ENCODE measurements at regions not wholly inside any gene's neighbourhood (a gene's known extent, or its start where the extent isn't known, plus 50 kb on each side); places are given as distances from the start of the nearest gene placed in this dataset.
A peak's percentile ranks its signal among the peaks of the same experiment; 100 is the strongest.
"Not testable (repeated sequence)": the region's sequence is repeated elsewhere in the genome, so short reads cannot be mapped to it uniquely, and the experiment has no call there.

DNA sequence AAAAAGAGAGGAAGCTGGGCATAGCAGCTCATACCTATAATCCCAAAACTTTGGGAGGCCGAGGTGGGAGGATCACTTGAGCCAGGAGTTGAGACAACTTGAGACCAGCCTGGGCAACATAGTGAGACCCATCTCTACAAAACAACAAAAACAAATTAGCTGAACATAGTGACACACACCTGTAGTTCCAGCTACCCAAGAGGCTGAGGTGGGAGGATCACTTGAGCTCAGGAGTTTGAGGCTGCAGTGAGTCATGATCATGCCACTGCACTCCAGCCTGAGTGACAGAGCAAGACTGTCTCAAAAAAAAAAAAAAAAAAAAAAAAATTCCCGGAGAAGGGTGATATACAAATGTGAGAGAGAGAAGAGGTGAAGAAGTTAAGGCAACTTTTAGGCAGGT, 143.8 kb downstream of the GLUL start:
- Mint-ChIP-seq H3K27ac (peak overlapping the region; percentile 80), H3K4me3 (peak overlapping the region; percentile 43 to 55), H3K4me1 (ENCODE audit: low read depth) (peaks cover 39% of the 10 kb centered on the region)
- DNase-seq (peak; percentile 19 to 42), ATAC-seq (replicated peaks in 1 of 2) (peak; percentile 32 to 35)
- not testable (repeated sequence) for H3K27me3 Mint-ChIP-seq (ENCODE audit: low read depth); H3K9me3 Mint-ChIP-seq; H3K36me3 Mint-ChIP-seq (ENCODE audit: insufficient read depth in 2 of 2)

DNA sequence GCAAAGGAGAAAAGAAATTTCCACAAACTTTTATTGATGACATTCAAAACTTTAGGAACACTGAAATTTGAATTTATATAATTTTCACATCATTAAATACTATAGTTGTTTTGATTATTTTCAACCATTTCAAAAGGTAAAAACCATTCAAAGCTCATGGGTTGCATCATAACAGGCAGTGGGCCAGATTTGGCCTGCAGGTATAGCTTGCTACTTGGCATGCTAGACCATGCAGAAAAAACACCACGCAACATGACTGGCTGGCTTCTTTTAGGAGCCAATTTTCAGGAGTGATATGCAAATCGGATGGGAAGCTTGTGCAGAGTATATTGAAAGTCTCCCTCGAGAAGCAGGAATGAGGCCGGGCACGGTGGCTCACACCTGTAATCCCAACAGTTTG, 144.8 kb downstream of the GLUL start:
- H3K27ac Mint-ChIP-seq = no peak overlapping the region
- ATAC-seq (replicated peaks in 1 of 2) (no peak), DNase-seq (no peak)
- H3K4me1 Mint-ChIP-seq (ENCODE audit: low read depth) = peaks cover 39% of the 10 kb centered on the region
- H3K27me3 Mint-ChIP-seq (ENCODE audit: low read depth) = peaks cover 7% of the 10 kb centered on the region
- no peaks in the 10 kb centered on the region for H3K9me3 Mint-ChIP-seq
- H3K4me3 Mint-ChIP-seq = no peak overlapping the region
- H3K36me3 Mint-ChIP-seq (ENCODE audit: insufficient read depth in 2 of 2) = no peaks in the 10 kb centered on the region

DNA sequence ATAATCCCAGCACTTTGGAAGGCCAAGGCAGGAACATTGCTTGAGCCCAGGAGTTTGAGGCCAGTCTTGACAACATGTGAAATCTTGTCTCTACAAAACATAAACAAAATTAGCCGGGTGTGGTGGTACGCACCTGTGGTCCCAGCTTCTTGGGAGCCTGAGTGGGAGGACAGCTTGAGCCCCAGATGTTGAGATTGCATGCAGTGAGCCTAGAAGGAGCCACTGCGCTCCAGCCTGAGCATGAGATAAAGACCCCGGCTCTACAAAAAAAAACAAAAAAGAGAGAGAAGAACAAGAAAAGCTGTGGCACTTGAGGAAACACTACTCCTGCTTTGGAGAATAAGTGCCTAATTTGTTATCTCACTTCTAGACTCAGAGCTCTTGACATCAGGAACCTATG, 146.6 kb downstream of the GLUL start:
- no peaks in the 10 kb centered on the region for H3K9me3 Mint-ChIP-seq
- H3K4me1 Mint-ChIP-seq (ENCODE audit: low read depth) = peaks cover 37% of the 10 kb centered on the region
- no peaks in the 10 kb centered on the region for H3K36me3 Mint-ChIP-seq (ENCODE audit: insufficient read depth in 2 of 2)
- H3K27ac Mint-ChIP-seq = no peak overlapping the region
- no peak overlapping the region for H3K4me3 Mint-ChIP-seq
- peaks cover 15% of the 10 kb centered on the region for H3K27me3 Mint-ChIP-seq (ENCODE audit: low read depth)
- ATAC-seq (replicated peaks in 1 of 2) (no peak), DNase-seq (no peak)

DNA sequence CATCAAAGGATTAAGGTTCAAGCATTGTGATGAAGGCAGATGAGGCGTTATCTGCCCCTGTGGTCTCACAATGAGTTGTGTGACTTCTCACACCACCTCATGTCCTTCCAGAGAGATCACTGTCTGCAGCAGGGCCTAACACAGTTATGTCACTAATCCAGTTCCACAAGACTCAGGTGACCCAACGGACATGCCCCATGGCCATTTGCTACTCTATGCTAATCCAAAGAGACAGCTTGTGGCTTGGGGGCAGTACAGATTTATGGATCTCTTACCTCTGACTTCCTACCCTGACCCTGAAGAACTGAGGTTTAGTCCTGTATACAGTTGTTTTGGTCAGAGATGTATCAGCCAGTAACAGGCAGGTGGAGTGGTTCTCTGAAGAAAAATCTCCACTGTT, 147.1 kb downstream of the GLUL start:
- Mint-ChIP-seq H3K4me3 (no peak overlapping the region), H3K27me3 (ENCODE audit: low read depth) (peaks cover 15% of the 10 kb centered on the region), H3K27ac (no peak overlapping the region), H3K36me3 (ENCODE audit: insufficient read depth in 2 of 2) (no peaks in the 10 kb centered on the region), H3K9me3 (no peaks in the 10 kb centered on the region), H3K4me1 (ENCODE audit: low read depth) (peaks cover 31% of the 10 kb centered on the region)
- ATAC-seq (replicated peaks in 1 of 2) (no peak), DNase-seq (no peak)

DNA sequence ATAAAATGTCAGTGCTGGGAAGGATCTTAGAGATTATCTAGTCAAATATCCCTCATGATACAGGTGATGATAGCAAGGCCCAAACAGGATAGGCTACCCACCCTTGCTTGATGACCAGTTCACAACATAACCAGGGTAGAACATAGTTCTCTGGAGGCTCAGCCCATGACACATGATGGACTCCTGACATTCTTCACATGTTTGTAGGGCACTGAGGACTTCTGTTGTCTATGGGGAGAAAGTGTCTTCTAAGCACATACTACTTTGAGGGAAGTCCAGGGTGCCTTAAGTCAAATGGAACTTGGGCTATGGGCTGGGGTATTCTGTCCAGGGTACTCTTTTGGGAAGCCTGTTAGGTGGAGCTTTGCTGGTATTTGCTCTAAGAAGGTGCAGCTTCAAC, 148.9 kb downstream of the GLUL start:
- peaks cover 15% of the 10 kb centered on the region for H3K27me3 Mint-ChIP-seq (ENCODE audit: low read depth)
- H3K36me3 Mint-ChIP-seq (ENCODE audit: insufficient read depth in 2 of 2) = no peaks in the 10 kb centered on the region
- no peak for ATAC-seq (replicated peaks in 1 of 2)
- no peaks in the 10 kb centered on the region for H3K9me3 Mint-ChIP-seq
- no peak overlapping the region for H3K4me3 Mint-ChIP-seq
- peaks cover 13% of the 10 kb centered on the region for H3K4me1 Mint-ChIP-seq (ENCODE audit: low read depth)
- DNase-seq = no peak
- no peak overlapping the region for H3K27ac Mint-ChIP-seq

DNA sequence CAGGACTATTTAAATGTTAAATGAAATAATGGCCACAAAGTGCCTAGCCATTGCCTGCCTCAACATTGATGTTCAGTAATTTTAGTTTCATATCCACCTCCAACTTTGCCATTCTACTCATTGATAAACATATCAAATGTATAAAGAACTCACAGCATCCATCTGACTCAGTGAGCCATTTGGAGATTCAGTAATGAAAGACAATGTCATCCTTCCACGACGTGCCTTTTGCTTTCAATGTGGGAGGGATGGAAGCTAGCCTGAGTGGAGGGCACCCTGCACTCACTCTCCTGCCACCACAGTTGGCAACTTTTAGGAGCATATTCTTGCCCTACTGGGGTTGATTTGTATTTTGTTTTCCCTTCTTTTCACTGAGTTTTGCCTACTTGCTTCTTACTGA, 151.5 kb downstream of the GLUL start:
- H3K27ac Mint-ChIP-seq = no peak overlapping the region
- no peak for ATAC-seq (replicated peaks in 1 of 2)

DNA sequence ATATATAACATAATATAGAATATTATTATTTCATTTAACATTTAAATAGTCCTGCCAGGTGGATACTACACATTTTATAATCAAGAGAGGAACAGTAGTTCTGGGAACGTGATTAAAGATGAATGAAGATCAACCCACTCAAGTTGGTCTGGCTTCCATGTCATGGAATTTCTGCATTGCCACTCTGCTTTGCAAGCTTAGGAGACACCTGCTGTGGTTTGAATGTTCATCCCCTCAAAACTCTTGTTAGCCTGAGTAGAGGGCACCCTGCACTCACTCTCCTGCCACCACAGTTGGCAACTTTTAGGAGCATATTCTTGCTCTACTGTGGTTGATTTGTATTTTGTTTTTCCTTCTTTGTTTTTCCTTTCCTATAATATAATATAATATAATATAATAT, 153.2 kb downstream of the GLUL start:
- H3K4me3 Mint-ChIP-seq = no peak overlapping the region
- no peak for ATAC-seq (replicated peaks in 1 of 2)

More for the DNA sequence above, 151.5 kb downstream of the GLUL start:
- no peak for DNase-seq
- H3K4me1 Mint-ChIP-seq (ENCODE audit: low read depth) = no peaks in the 10 kb centered on the region
- no peaks in the 10 kb centered on the region for H3K9me3 Mint-ChIP-seq
- no peaks in the 10 kb centered on the region for H3K36me3 Mint-ChIP-seq (ENCODE audit: insufficient read depth in 2 of 2)
- H3K27me3 Mint-ChIP-seq (ENCODE audit: low read depth) = peaks cover 15% of the 10 kb centered on the region
- H3K4me3 Mint-ChIP-seq = no peak overlapping the region

DNA sequence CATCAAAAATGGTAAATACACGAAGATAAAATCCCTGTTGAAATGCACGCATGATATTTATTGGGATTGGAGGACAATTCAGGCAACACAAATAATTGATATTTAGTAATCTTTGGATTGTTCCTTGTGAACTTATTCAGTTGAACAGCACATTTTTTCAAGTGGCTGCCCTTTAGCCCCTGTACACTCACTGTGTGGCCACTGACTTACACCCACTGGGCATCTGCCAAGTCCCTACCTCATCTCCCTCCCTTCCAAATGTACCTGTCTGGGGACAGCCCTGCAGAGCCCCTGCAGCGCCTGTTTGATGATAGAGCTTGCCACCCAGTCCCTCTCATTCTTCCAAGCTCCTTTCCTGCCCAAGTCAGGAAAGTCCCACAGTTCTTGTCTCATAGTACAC, 154.3 kb downstream of the GLUL start:
- Mint-ChIP-seq H3K4me1 (ENCODE audit: low read depth) (no peaks in the 10 kb centered on the region), H3K27me3 (ENCODE audit: low read depth) (peaks cover 13% of the 10 kb centered on the region), H3K4me3 (no peak overlapping the region), H3K9me3 (no peaks in the 10 kb centered on the region), H3K36me3 (ENCODE audit: insufficient read depth in 2 of 2) (no peaks in the 10 kb centered on the region), H3K27ac (no peak overlapping the region)
- ATAC-seq (replicated peaks in 1 of 2) (no peak), DNase-seq (no peak)

More for the DNA sequence above, 153.2 kb downstream of the GLUL start:
- Mint-ChIP-seq H3K36me3 (ENCODE audit: insufficient read depth in 2 of 2) (no peaks in the 10 kb centered on the region), H3K27ac (no peak overlapping the region), H3K27me3 (ENCODE audit: low read depth) (peaks cover 15% of the 10 kb centered on the region), H3K9me3 (no peaks in the 10 kb centered on the region), H3K4me1 (ENCODE audit: low read depth) (no peaks in the 10 kb centered on the region)
- DNase-seq = no peak

DNA sequence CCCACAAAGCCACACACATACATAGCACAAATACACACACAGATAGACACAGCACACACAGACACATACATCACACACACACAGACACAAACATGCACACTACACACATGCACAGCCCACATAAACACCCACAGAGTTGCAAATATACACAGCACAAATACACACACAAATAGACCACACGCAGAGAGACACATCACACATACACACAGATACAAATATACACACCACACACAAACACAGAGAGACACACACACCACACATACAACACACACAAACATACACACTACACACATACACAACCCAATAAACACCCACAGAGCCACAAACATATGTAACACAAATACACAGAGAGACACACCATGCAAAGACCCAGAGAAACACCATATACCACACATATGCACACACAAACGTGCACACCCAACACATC, 154.9 kb downstream of the GLUL start:
- ATAC-seq (replicated peaks in 1 of 2) (no peak), DNase-seq (no peak)
- H3K27me3 Mint-ChIP-seq (ENCODE audit: low read depth) = peaks cover 7% of the 10 kb centered on the region
- H3K4me3 Mint-ChIP-seq = no peak overlapping the region
- no peaks in the 10 kb centered on the region for H3K4me1 Mint-ChIP-seq (ENCODE audit: low read depth)
- no peaks in the 10 kb centered on the region for H3K9me3 Mint-ChIP-seq
- H3K36me3 Mint-ChIP-seq (ENCODE audit: insufficient read depth in 2 of 2) = no peaks in the 10 kb centered on the region
- H3K27ac Mint-ChIP-seq = no peak overlapping the region

DNA sequence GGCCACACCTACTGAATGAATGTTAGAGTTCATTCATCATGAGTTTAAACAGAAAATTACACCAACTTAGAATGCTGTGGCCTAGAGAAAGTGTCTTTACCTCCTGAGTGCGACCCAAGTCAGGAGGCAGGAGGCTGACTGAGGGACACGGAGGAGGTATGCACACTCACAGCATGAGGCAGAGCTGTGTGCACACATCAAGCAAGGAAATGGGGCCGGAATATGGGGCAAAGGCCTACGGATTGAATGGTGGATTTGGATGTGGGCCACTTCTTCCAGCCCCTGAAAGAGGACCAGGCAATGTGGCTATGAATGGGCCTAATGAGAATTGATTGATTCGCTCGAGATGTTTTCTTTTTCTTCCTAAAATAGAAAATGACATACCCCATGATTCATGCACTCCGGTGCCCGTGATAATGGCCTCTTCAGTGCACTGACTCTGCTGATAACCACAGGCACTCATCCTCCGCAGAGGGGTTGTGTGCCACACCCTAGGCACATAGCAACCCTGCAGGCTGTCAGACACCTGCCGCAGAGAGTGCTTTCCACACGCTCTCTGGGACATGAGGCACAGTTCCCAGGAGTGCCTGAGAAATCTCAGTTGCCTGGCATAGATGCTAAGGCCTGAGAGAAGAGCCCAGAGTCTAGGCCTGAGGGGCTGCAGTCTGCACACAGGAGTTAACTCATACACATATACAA, 155.5 kb downstream of the GLUL start:
- Mint-ChIP-seq H3K4me3 (no peak overlapping the region), H3K27ac (no peak overlapping the region)

DNA sequence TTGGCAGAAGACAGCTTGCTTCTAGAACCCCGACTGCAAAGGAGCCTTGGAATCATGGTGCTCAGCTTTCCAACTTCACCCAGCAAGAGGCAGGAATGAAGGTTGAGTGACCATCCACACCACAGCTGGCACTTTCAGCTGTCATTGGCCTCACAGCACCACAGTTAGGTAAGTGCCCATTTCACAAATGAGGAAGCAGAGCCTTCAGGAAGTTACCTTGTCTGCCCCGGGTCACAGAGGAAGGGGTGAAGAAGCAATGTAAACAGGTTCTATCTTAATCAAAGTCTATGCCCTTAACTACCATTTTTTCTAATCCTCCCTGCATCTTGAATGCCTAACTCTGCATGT, 156.0 kb downstream of the GLUL start:
- H3K4me1 Mint-ChIP-seq (ENCODE audit: low read depth) = no peaks in the 10 kb centered on the region
- no peak overlapping the region for H3K27ac Mint-ChIP-seq
- no peak for ATAC-seq (replicated peaks in 1 of 2)
- no peaks in the 10 kb centered on the region for H3K9me3 Mint-ChIP-seq
- H3K4me3 Mint-ChIP-seq = no peak overlapping the region
- DNase-seq = no peak
- peaks cover 5% of the 10 kb centered on the region for H3K27me3 Mint-ChIP-seq (ENCODE audit: low read depth)
- H3K36me3 Mint-ChIP-seq (ENCODE audit: insufficient read depth in 2 of 2) = no peaks in the 10 kb centered on the region

More for the DNA sequence above, 155.5 kb downstream of the GLUL start:
- no peaks in the 10 kb centered on the region for H3K36me3 Mint-ChIP-seq (ENCODE audit: insufficient read depth in 2 of 2)
- ATAC-seq (replicated peaks in 1 of 2) (no peak), DNase-seq (no peak)
- H3K9me3 Mint-ChIP-seq = no peaks in the 10 kb centered on the region
- H3K27me3 Mint-ChIP-seq (ENCODE audit: low read depth) = peaks cover 7% of the 10 kb centered on the region
- no peaks in the 10 kb centered on the region for H3K4me1 Mint-ChIP-seq (ENCODE audit: low read depth)

DNA sequence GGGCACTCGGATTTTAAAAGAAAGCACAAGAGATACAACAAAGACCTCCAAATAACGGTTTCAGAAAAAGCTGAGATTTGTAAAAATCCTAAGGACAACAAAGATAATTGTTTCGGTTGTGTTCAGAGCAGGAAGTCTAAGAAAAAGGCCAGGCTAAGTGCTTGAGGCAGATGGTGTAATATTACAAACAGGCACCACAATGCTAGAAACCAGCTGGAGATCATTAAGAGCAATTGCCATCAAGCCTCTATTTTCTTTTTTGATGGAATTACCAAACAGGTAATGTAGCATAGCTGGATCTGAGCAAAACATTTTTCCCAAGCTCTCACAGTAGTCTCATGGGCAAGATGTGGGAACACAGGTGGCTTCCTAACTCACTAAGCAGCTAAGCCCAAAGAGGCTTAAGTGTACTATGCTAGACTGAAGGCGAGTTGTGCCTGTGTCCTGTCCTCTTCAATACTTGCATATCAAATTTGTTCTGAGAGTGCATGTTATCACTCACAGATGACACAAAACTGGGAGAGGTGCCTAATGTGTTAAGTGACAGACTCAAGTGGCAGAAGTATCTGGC, 161.6 kb downstream of the GLUL start:
- H3K27me3 Mint-ChIP-seq (ENCODE audit: low read depth) = no peaks in the 10 kb centered on the region
- no peak overlapping the region for H3K4me3 Mint-ChIP-seq
- ATAC-seq (replicated peaks in 1 of 2) (no peak), DNase-seq (no peak)
- no peaks in the 10 kb centered on the region for H3K9me3 Mint-ChIP-seq
- no peak overlapping the region for H3K27ac Mint-ChIP-seq
- no peaks in the 10 kb centered on the region for H3K36me3 Mint-ChIP-seq (ENCODE audit: insufficient read depth in 2 of 2)
- no peaks in the 10 kb centered on the region for H3K4me1 Mint-ChIP-seq (ENCODE audit: low read depth)

DNA sequence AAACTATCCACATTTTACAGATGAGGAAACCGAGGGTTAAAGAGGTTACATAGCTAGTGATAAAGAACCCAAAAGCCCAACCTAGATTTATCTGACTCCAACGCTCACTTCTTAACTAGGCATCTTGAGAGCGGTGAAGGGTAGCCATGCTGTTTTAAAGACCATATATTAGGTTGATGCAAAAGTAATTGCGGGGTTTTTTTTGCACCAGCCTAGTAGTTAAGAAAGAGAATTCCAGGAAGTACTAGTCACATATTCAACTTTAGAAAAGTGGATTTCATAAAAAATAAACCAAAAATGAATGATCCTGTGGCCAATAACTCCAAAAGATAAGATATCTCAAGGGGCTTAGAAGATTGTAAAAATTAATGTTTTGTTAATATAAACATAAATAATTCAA, 162.1 kb downstream of the GLUL start:
- no peaks in the 10 kb centered on the region for H3K27me3 Mint-ChIP-seq (ENCODE audit: low read depth)
- no peak for ATAC-seq (replicated peaks in 1 of 2)
- no peaks in the 10 kb centered on the region for H3K36me3 Mint-ChIP-seq (ENCODE audit: insufficient read depth in 2 of 2)
- H3K4me1 Mint-ChIP-seq (ENCODE audit: low read depth) = no peaks in the 10 kb centered on the region
- H3K4me3 Mint-ChIP-seq = no peak overlapping the region
- H3K27ac Mint-ChIP-seq = no peak overlapping the region
- DNase-seq = no peak
- H3K9me3 Mint-ChIP-seq = no peaks in the 10 kb centered on the region

DNA sequence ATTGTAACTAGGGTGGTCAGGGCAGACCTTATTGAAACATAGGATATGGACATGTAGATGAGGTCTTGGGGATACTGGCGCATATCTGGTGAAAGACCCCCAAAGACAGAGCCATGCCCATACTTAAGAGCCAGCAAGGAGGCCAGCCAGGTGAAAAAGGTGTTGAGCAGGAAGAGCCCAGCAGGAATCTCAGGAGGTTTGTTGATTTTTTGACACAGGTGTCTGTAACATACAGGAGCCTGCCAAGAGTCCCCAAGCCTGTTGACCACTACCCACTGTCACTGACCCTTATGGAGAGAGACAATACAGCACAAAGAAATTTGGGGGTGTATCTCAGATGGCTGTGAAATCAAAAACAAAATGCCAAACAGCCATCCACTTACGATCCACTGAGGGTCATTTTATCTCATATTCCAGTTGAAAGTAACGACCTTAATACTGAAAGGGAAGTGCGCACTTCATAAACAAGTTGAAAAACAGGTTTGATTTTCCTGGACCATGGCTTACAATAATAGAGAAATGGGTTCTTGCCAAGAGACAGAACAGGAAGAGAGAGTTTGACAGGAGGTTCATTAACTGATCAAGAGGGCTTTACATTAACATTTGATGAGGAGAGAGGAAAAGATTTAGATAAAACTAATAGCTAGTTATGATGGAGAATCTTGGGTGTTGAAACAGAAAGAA, 163.6 kb downstream of the GLUL start:
- H3K4me3 Mint-ChIP-seq = no peak overlapping the region
- no peak overlapping the region for H3K27ac Mint-ChIP-seq
- no peaks in the 10 kb centered on the region for H3K9me3 Mint-ChIP-seq
- no peaks in the 10 kb centered on the region for H3K27me3 Mint-ChIP-seq (ENCODE audit: low read depth)
- no peaks in the 10 kb centered on the region for H3K4me1 Mint-ChIP-seq (ENCODE audit: low read depth)
- H3K36me3 Mint-ChIP-seq (ENCODE audit: insufficient read depth in 2 of 2) = no peaks in the 10 kb centered on the region
- ATAC-seq (replicated peaks in 1 of 2) = no peak
- no peak for DNase-seq

Measured in activated T-cell treated with anti-CD3 and anti-CD28 coated beads, Interleukin-2, amount 50 U/mL, for 72 hours (primary cell).